ENCODE measurements at regions not wholly inside any gene's neighbourhood (a gene's known extent, or its start where the extent isn't known, plus 50 kb on each side); places are given as distances from the start of the nearest gene placed in this dataset.
A peak's percentile ranks its signal among the peaks of the same experiment; 100 is the strongest.

DNA sequence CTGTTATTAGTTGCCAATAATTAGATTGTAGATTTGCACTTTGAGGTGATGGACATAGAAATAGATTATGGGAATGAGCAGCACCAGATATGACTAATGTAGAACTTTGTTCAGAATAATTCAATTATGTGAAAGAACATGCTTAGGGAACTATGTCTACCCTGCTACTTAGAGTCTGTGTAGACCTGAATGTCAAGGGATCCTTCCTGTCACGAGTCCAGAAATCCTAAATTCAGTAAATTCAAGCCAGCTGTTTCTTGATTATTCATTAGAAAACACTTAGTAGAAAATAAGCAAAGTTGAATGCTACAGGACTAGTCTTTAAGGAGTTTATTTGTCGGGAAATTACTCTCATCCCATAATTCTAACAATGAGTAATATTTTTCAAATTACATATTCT is 887.3 kb upstream of the SEMA6A start:
- H3K27ac ChIP-seq (ENCODE audit: low read length), result no peak overlapping the region

DNA sequence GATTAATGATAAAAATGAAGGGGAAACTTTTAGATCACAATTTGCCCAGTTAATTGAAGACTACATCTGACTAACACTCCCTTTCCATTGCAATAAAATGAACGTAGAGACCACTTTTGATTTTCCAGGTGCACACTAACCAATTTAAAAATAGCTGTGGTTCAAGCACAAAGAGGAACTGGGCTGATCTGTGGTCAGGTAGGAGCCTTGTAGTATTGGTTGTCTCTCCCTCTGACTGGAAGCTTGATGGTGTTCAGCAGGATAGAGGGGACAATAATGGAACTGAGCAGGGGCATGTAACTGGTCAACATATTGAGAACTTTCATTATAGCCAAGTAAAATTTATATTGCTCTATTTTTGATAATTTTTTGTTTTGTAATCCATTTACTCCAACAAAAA is 886.8 kb upstream of the SEMA6A start:
- Histone ChIP-seq H3K4me1 (ENCODE audit: low read length) (peaks cover 17% of the 10 kb centered on the region), H3K27me3 (ENCODE audit: low read depth, low read length) (no peaks in the 10 kb centered on the region), H3K27ac (ENCODE audit: low read length) (no peak overlapping the region), H3K4me2 (ENCODE audit: low read length) (peak overlapping the region; percentile 74), H3K79me2 (ENCODE audit: low read length) (no peaks in the 10 kb centered on the region), H3K4me3 (ENCODE audit: low read length) (peak overlapping the region; percentile 41), H2AFZ (ENCODE audit: low read depth, low read length) (no peak overlapping the region), H3K9me3 (ENCODE audit: insufficient read depth, low read length) (no peaks in the 10 kb centered on the region), H3K36me3 (replicated peaks; ENCODE audit: low read depth, low read length) (no peaks in the 10 kb centered on the region), H4K20me1 (ENCODE audit: insufficient read depth, low read length) (no peaks in the 10 kb centered on the region), H3K9ac (ENCODE audit: low read length) (no peak overlapping the region)
- TF ChIP-seq, protein P1, sequence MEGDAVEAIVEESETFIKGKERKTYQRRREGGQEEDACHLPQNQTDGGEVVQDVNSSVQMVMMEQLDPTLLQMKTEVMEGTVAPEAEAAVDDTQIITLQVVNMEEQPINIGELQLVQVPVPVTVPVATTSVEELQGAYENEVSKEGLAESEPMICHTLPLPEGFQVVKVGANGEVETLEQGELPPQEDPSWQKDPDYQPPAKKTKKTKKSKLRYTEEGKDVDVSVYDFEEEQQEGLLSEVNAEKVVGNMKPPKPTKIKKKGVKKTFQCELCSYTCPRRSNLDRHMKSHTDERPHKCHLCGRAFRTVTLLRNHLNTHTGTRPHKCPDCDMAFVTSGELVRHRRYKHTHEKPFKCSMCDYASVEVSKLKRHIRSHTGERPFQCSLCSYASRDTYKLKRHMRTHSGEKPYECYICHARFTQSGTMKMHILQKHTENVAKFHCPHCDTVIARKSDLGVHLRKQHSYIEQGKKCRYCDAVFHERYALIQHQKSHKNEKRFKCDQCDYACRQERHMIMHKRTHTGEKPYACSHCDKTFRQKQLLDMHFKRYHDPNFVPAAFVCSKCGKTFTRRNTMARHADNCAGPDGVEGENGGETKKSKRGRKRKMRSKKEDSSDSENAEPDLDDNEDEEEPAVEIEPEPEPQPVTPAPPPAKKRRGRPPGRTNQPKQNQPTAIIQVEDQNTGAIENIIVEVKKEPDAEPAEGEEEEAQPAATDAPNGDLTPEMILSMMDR (IDR thresholded peaks at IDR 0.05; ENCODE audit: low read depth, low read length), result no peak
- TF ChIP-seq EZH2phosphoT487 (IDR thresholded peaks at IDR 0.05; ENCODE audit: low read depth), result no peak

More for the DNA sequence above, 887.3 kb upstream of the SEMA6A start:
- H3K4me2 ChIP-seq (ENCODE audit: low read length), result peak overlapping the region; percentile 74
- H3K9me3 ChIP-seq (ENCODE audit: insufficient read depth, low read length), result no peaks in the 10 kb centered on the region
- TF ChIP-seq, protein P1 (IDR thresholded peaks at IDR 0.05; ENCODE audit: low read depth, low read length), result no peak
- no peak for TF ChIP-seq EZH2phosphoT487 (IDR thresholded peaks at IDR 0.05; ENCODE audit: low read depth)
- no peak overlapping the region for H3K9ac ChIP-seq (ENCODE audit: low read length)
- H3K36me3 ChIP-seq (replicated peaks; ENCODE audit: low read depth, low read length), result no peaks in the 10 kb centered on the region
- peaks cover 17% of the 10 kb centered on the region for H3K4me1 ChIP-seq (ENCODE audit: low read length)
- H3K27me3 ChIP-seq (ENCODE audit: low read depth, low read length), result no peaks in the 10 kb centered on the region
- no peak overlapping the region for H2AFZ ChIP-seq (ENCODE audit: low read depth, low read length)
- H4K20me1 ChIP-seq (ENCODE audit: insufficient read depth, low read length), result no peaks in the 10 kb centered on the region
- H3K4me3 ChIP-seq (ENCODE audit: low read length), result no peak overlapping the region
- no peaks in the 10 kb centered on the region for H3K79me2 ChIP-seq (ENCODE audit: low read length)

DNA sequence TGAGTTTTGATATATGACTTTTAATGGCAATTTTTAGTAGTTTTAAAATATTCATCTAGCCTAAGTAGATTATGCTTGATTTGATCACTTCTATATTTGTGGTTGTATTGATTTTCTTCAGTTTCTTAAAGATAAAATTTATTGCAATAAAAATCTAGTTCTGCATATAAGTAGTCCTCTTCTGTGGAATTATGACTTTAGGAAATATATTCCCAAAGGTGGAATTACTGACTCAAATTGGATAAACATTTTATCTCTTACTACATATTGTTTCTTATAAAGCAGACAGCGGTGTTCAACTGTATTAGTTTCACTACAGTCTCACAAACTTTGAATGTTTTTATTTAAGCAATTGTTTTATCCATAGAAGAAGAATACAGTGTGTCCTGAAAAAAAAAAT is 883.0 kb upstream of the SEMA6A start:
- no peaks in the 10 kb centered on the region for H4K20me1 ChIP-seq (ENCODE audit: insufficient read depth, low read length)
- no peak overlapping the region for H3K4me3 ChIP-seq (ENCODE audit: low read length)
- H2AFZ ChIP-seq (ENCODE audit: low read depth, low read length), result no peak overlapping the region
- H3K36me3 ChIP-seq (replicated peaks; ENCODE audit: low read depth, low read length), result no peaks in the 10 kb centered on the region
- no peaks in the 10 kb centered on the region for H3K27me3 ChIP-seq (ENCODE audit: low read depth, low read length)
- no peak for TF ChIP-seq EZH2phosphoT487 (IDR thresholded peaks at IDR 0.05; ENCODE audit: low read depth)
- TF ChIP-seq, protein P1 (IDR thresholded peaks at IDR 0.05; ENCODE audit: low read depth, low read length), result no peak
- H3K4me2 ChIP-seq (ENCODE audit: low read length), result no peak overlapping the region
- H3K4me1 ChIP-seq (ENCODE audit: low read length), result peaks cover 17% of the 10 kb centered on the region
- H3K79me2 ChIP-seq (ENCODE audit: low read length), result no peaks in the 10 kb centered on the region
- no peak overlapping the region for H3K9ac ChIP-seq (ENCODE audit: low read length)
- no peak overlapping the region for H3K27ac ChIP-seq (ENCODE audit: low read length)
- no peaks in the 10 kb centered on the region for H3K9me3 ChIP-seq (ENCODE audit: insufficient read depth, low read length)

DNA sequence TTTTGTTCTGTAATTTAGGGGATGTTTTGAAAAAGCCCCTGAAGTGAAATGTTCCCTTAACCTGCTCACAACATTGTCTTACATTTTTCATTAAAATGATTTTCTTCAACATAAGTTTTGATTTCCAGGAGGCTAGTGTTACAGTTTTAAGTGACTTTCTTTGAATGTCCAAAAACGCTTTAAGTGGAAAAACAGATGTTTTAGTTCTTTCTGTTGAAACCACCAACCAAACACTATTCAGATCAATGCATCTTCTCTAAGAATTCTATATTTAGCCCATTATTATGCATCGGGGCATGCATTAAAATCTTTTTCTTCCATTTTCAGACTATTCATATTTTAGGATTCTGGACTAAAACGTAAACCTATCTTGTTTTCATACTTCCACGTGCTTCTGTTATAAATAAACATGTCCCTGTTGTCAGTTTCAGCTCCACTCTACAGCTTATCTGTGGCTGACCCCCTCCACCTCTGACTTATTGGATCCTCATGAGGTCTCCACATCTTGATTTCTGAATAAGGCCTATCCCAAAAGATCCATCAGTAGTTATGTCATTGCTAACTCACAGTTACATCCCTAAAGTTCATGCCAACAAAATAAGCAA is 882.3 kb upstream of the SEMA6A start:
- H3K9ac ChIP-seq (ENCODE audit: low read length), result no peak overlapping the region
- H3K4me2 ChIP-seq (ENCODE audit: low read length), result no peak overlapping the region
- no peaks in the 10 kb centered on the region for H3K79me2 ChIP-seq (ENCODE audit: low read length)
- no peaks in the 10 kb centered on the region for H3K9me3 ChIP-seq (ENCODE audit: insufficient read depth, low read length)
- H3K27me3 ChIP-seq (ENCODE audit: low read depth, low read length), result no peaks in the 10 kb centered on the region
- no peak overlapping the region for H2AFZ ChIP-seq (ENCODE audit: low read depth, low read length)
- no peaks in the 10 kb centered on the region for H3K36me3 ChIP-seq (replicated peaks; ENCODE audit: low read depth, low read length)
- no peak overlapping the region for H3K27ac ChIP-seq (ENCODE audit: low read length)
- peaks cover 16% of the 10 kb centered on the region for H3K4me1 ChIP-seq (ENCODE audit: low read length)
- H4K20me1 ChIP-seq (ENCODE audit: insufficient read depth, low read length), result no peaks in the 10 kb centered on the region
- H3K4me3 ChIP-seq (ENCODE audit: low read length), result no peak overlapping the region
- TF ChIP-seq, protein P1 (IDR thresholded peaks at IDR 0.05; ENCODE audit: low read depth, low read length), result no peak
- TF ChIP-seq EZH2phosphoT487 (IDR thresholded peaks at IDR 0.05; ENCODE audit: low read depth), result no peak

All from OCI-LY3 (cell line).